ENCODE measurements at regions not wholly inside any gene's neighbourhood (a gene's known extent, or its start where the extent isn't known, plus 50 kb on each side); places are given as distances from the start of the nearest gene placed in this dataset.

GRCh38 chr3:116849261-116849688, 139.7 kb downstream of the TUSC7 start:
- DNase-seq: no peak

- no peak for DNase-seq
Measured at GRCh38 chr3:116852803-116853202, 143.2 kb downstream of the TUSC7 start.

DNA sequence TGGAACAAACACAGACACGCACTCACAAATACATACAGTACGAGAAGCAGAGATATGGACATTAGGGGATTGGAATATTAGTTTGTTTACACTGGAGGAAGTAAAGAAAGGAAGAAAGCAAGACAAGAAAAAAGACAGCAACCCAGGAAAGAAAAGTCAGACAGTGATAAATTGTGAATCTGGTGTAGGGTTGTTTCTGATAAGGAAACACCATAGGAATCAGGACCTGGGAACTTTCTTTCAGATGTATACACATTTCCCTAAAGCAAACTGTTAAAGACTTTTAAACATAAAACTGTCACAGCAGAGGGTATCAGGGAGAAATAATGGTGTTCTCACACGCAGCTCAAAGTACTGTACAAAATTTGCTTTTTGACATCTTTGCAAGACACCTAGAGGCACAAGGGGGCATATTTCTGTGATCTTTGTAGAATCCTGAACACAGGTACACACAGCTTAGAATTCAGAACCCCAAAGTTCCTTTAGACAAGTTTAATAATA, 153.7 kb downstream of the TUSC7 start:
- no peak for DNase-seq

GRCh38 chr3:116863822-116864589, 154.4 kb downstream of the TUSC7 start:
- no peak for DNase-seq

- DNase-seq: no peak
Measured at GRCh38 chr3:116864590-116864927, 155.0 kb downstream of the TUSC7 start.

- no peak for DNase-seq
Measured at GRCh38 chr3:116870379-116870778, 160.8 kb downstream of the TUSC7 start.

- DNase-seq: no peak
Measured at GRCh38 chr3:116871905-116872304, 162.3 kb downstream of the TUSC7 start.

DNA sequence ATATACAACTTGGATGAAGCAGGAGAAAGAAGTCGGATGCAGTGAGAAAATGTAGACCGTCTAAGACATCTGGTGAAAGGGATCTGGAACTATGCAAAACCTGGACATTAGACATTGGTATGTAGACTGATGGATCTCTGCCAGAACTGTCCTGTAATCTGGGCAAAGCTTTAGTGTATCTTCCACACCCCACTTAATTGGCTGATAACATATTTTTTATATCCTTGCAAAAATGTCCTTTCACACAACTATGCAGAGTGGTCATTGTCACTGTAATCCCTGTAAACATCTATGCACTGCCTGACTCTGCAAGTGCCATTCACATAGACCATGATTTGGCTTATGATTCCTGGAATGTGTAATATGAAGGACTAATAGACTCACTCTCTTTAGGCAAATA, 163.1 kb downstream of the TUSC7 start:
- no peak for DNase-seq

- no peak for DNase-seq
Measured at GRCh38 chr3:116873142-116873541, 163.6 kb downstream of the TUSC7 start.

- DNase-seq: no peak
Measured at GRCh38 chr3:116877968-116878367, 168.4 kb downstream of the TUSC7 start.

DNA sequence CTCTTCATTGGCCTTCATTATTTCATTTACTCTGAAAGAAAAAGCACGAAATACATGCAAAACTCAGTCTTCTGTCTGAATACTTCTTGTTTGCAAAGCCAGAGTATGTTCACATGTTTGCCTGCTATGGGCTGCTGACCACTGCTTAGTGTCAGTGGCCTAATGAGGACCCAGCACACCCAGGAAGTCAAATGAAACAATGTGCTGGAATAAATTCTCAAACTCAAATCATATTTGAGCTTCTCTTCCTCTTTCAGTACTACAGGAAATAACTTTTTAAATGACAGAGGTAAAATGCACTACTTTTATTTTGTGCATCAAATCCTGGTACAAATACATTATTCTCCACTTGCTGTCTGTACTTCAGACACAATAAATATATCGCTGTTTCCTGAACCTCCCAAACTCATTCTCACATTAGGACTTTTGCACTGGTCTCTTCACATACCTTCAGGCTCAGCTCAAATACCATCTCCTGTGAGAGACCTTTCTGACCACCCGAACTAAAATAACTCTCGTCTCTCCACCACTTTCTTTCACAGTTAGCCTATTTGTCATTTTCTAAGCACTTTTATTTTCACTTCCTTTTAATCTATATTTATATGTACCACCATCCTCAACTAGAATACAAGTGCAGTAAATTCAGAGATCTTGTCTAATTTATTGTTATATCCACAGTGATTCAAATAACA, 176.8 kb downstream of the TUSC7 start:
- DNase-seq: no peak

DNA sequence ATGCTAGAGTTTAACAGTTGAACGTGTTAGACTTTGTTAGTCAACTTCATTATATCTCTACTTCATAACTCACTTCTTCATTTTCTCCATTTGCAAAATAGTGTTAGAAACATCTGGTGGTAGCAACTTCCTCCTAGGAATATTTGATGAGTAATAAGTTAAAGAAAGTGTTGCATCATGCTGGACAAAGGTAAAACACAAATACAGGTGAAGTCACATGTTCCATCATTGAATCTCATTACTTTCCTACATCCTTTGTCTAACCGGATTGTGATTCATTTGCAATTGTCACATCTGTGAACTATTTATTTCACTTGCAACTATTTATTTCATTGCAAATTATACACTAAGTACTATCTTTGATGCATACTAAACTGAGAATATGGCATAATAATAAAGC, 186.5 kb downstream of the TUSC7 start:
- DNase-seq: no peak

DNA sequence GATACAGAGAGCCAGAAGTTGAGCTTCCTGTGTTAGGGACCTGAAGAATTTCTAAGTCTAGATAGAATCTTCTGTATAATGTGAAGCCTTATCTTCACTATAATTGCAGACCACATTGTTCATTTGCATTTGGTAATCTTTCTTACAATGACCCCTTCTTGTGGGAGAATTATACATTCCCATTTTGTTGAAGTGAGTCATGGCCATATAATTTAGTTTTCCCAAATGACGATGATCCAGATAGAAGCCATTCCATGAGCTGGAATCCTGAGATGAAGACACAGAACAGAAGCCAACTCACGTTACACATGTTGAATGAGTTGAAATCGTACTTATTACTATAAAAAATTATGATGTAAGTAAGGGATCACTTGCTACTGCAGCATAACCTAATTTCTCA, 187.8 kb downstream of the TUSC7 start:
- no peak for DNase-seq

DNA sequence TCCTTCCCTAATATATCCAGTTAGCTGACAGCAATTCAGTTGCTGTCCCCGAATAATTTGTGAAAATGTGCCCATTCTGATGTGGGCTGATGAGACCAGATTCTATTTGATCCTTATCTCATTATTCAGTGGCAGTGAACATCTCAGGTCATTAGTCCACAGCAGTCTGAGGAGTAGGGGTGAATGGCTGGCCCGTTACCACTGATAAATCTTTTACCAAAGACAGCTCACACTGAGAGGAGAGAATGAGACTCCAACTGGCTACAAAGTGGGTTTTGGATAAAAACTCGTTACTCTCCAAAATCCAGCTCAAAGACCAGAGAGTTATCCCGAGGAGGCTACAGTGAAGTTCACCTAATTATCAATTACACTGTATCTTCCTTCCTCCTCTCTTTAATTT, 189.7 kb downstream of the TUSC7 start:
- no peak for DNase-seq

- DNase-seq: no peak
Measured at GRCh38 chr3:116905334-116905733, 195.8 kb downstream of the TUSC7 start.

- DNase-seq: no peak
Measured at GRCh38 chr3:116905794-116906193, 196.2 kb downstream of the TUSC7 start.

DNA sequence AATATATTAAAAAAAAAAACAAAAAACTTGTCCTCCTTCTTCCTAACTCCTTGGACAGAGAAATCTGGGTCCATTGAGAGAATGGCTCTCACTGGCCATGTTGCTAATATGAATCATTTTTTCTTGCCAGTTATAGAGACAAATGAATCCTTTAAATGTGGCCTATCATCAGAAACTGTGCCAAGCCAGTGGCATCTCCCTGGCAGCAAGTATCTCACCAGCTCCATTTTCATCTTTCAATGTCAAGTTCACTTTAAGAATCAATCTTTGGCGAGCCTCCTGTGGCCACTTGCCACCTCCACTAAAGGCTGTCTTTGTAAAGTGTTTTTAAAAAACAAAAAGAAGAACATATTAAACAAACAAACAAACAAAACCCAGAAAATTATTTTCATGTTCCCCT, 202.5 kb downstream of the TUSC7 start:
- no peak for DNase-seq

DNA sequence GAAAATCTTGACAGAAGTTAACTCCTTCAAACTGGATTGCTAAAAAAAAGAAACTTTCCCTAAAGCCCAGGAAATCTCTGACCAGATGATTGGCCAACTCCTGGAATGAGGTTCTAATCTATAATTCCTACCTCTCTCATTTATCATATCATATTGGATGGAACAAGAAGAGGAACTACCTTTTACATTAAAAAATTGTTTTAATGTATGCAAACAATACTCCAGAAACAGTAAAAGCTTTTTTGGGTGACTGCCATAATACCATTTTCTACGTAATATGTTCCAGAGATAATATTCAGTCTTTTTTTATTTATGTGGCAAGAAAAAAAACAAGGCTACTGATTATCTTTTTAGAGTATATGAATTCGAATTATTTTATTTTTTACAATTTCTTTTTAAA, 204.4 kb downstream of the TUSC7 start:
- DNase-seq: no peak

DNA sequence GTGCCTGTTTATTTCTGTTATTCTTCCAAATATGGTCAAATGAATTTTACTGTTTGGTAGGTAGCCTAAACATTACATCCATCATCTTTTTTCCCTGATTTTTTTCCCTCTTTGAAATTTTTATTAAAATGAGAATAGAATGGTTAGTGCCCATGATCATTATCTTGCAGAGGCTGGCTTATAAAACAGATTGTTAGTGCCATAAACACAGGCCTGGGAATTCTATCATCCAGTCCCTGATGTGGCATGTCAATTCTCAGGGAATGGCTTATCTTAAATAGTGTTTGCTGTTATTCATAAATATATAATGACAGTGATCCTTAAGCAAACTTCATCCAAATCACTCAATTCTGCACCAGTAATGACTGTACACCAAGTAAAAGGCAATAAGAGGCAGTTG, 207.3 kb downstream of the TUSC7 start:
- no peak for DNase-seq

DNA sequence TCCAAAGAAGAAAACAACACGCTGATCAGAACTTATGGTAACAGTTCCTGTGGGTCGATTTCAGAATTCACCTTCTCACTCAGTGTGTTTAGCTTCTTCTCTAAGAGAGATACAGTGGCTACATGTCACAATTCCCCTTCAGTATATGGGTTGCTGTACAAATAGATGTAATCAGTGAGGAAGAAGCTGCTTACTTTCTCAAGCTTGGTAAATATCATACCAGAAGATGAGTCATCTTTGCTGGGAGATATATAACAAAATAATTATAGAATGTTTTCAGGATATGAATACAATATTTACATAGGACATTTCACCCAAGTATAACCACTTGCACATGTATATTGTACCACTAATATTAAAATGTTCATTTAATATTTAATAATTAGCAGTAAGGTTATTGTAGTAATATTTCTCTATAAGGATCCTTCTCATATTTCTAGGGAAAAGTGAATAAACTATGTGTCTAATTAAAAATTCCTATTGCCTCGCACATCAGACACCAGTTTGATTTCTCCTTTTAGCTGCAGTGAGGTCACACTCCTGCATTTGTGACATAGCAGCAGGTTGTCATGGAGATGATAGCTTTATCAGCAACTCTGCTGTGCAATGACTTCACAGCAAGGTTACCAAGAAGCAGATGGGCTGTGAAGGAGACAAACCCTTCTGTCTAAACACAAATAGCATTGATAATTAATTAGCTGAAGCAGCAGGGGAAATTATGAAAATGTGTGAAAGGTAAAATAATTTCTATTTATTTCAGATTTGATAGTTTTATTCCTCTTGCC, 211.4 kb downstream of the TUSC7 start:
- DNase-seq: no peak

- no peak for DNase-seq
Measured at GRCh38 chr3:116927918-116928317, 218.3 kb downstream of the TUSC7 start.

- no peak for DNase-seq
Measured at GRCh38 chr3:116929505-116930222, 220.1 kb downstream of the TUSC7 start.

DNA sequence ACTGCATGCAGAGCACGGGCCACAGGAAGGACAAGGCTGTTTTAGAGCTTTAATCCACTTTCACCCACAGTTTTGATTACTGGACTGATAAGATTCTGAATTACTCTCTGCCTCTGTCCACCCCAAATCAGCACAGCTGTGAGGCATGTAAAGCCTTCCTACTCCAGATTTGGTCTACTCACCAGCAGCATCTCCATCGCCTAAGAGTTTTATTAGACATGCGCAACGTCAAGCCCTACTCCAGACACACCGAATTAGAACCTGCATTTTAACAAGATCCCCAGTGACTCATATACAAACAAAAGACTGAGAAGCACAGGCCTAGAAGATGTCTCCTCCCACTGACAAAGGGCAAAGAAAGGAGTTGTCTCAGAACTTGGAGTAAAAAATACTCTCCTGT, 221.2 kb downstream of the TUSC7 start:
- DNase-seq: no peak

Data from activated T-cell treated with anti-CD3 and anti-CD28 coated beads, Interleukin-2, amount 50 U/mL, for 48 hours (primary cell).